ENCODE measurements at regions not wholly inside any gene's neighbourhood (a gene's known extent, or its start where the extent isn't known, plus 50 kb on each side); places are given as distances from the start of the nearest gene placed in this dataset.

- no peak for TF ChIP-seq CTCF (IDR thresholded peaks at IDR 0.05)
- no peak for TF ChIP-seq POLR2A (IDR thresholded peaks at IDR 0.05; ENCODE audit: low read depth)
- no peak for TF ChIP-seq EP300 (IDR thresholded peaks at IDR 0.05)
- no peak for TF ChIP-seq POLR2AphosphoS5 (IDR thresholded peaks at IDR 0.05)
Measured at GRCh38 chr7:115479448-115479847, 551.1 kb downstream of the TFEC start.
